Chondrocyte (in vitro differentiated cells): ENCODE measurements at regions not wholly inside any gene's neighbourhood (a gene's known extent, or its start where the extent isn't known, plus 50 kb on each side); places are given as distances from the start of the nearest gene placed in this dataset.

Source experiments
- DNase-seq: peaks from one replicate; pipeline ENCODE4 v3.0.0; 2021; ENCODE audit warnings: mixed read lengths, low spot score
- H3K27ac Mint-ChIP-seq: one replicate; pipeline ENCODE4 v1.8.0; 2021; ENCODE audit warnings: mild to moderate bottlenecking, moderate library complexity, mixed read lengths; ENCODE audit not compliant: unreplicated experiment
- H3K27me3 Mint-ChIP-seq: 2 replicates; pipeline ENCODE4 v1.8.0; 2021; ENCODE audit warnings: low read depth, mixed read lengths
- H3K36me3 Mint-ChIP-seq: 2 replicates; pipeline ENCODE4 v1.8.0; 2021; ENCODE audit warnings: low read depth, mixed read lengths
- H3K4me1 Mint-ChIP-seq: 2 replicates; pipeline ENCODE4 v1.8.0; 2021; ENCODE audit warnings: low read depth, mild to moderate bottlenecking, mixed read lengths
- H3K4me3 Mint-ChIP-seq: one replicate; pipeline ENCODE4 v1.8.0; 2021; ENCODE audit warnings: mild to moderate bottlenecking, moderate library complexity, mixed read lengths; ENCODE audit not compliant: unreplicated experiment
- H3K9me3 Mint-ChIP-seq: 2 replicates; pipeline ENCODE4 v1.8.0; 2021; ENCODE audit warnings: low read depth, mixed read lengths
- CTCF ChIP-seq: fragments of 200-600 bp; sonication (generic); IDR thresholded peaks from 2 replicates; pipeline ENCODE4 v1.5.0; 2021; ENCODE audit warnings: antibody characterized with exemption, mild to moderate bottlenecking, moderate library complexity

DNA sequence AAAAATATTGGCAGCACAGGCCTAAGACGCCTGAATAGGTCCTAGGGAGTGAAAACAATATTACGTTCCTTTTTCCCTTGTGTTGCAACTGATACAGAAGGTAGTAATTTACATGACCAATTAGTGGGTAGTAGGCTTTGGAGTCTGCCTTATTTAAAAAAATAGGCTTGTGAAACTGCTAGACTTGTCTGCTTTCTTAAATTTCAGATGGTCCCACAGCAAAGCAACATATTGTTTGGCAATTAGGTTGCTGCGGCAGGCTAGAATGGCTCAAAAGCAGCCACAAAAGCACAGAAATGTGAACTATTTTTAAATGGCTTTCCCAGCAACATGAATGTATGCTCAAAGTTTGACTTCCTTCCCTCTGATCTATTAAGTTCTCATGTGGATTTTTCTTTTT lies 211.9 kb downstream of the TTC8 start:
- H3K4me3 Mint-ChIP-seq, result no peak overlapping the region
- no peak for TF ChIP-seq CTCF
- H3K36me3 Mint-ChIP-seq, result no peaks in the 10 kb centered on the region
- DNase-seq, result no peak
- no peak overlapping the region for H3K27ac Mint-ChIP-seq
- peaks cover 5% of the 10 kb centered on the region for H3K9me3 Mint-ChIP-seq
- peaks cover 23% of the 10 kb centered on the region for H3K4me1 Mint-ChIP-seq
- no peaks in the 10 kb centered on the region for H3K27me3 Mint-ChIP-seq

- DNase-seq, result no peak
- Mint-ChIP-seq H3K4me1 (peaks cover 26% of the 10 kb centered on the region), H3K36me3 (no peaks in the 10 kb centered on the region), H3K9me3 (peaks cover 5% of the 10 kb centered on the region), H3K4me3 (no peak overlapping the region), H3K27ac (no peak overlapping the region), H3K27me3 (no peaks in the 10 kb centered on the region)
- no peak for TF ChIP-seq CTCF
Observed at GRCh38 chr14:89037065-89037464, 212.6 kb downstream of the TTC8 start.

DNA sequence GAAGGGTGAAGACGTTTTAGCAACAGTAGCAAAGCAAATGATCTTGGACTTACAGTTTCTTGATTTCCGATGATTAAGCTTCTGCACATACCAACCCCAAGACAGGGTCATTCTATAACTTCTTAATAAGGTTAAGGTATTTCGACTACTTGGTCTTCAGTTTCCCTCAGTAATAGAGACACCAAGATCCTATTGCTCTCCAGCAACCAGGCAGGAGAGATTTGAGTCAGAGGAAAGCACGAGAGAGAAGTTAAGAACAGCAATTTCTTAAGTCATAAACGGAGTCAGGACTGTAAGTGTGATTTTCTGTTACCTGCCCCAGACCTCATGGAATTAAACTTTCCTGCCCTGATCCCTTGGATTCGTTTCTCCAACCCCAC lies 215.6 kb downstream of the TTC8 start:
- Mint-ChIP-seq H3K27me3 (no peaks in the 10 kb centered on the region), H3K9me3 (peaks cover 14% of the 10 kb centered on the region), H3K27ac (peak overlapping the region; percentile 96), H3K4me3 (no peak overlapping the region), H3K36me3 (peaks cover 2% of the 10 kb centered on the region), H3K4me1 (peaks cover 19% of the 10 kb centered on the region)
- TF ChIP-seq CTCF, result no peak
- no peak for DNase-seq

- peak; percentile 100 for TF ChIP-seq CTCF
- Mint-ChIP-seq H3K4me1 (peaks cover 19% of the 10 kb centered on the region), H3K9me3 (peaks cover 14% of the 10 kb centered on the region), H3K36me3 (peaks cover 2% of the 10 kb centered on the region), H3K4me3 (peak overlapping the region; percentile 79), H3K27me3 (no peaks in the 10 kb centered on the region), H3K27ac (peak overlapping the region; percentile 96)
- no peak for DNase-seq
Observed at GRCh38 chr14:89040460-89041256, 216.2 kb downstream of the TTC8 start.

GRCh38 chr14:89041257-89041582 lies 216.8 kb downstream of the TTC8 start:
- Mint-ChIP-seq H3K36me3 (peaks cover 2% of the 10 kb centered on the region), H3K27me3 (no peaks in the 10 kb centered on the region), H3K4me3 (peak overlapping the region; percentile 79), H3K27ac (peak overlapping the region; percentile 96), H3K9me3 (peaks cover 14% of the 10 kb centered on the region), H3K4me1 (peaks cover 19% of the 10 kb centered on the region)
- no peak for DNase-seq
- no peak for TF ChIP-seq CTCF
